Left lobe of liver (tissue), 2 donors: ENCODE measurements at regions not wholly inside any gene's neighbourhood (a gene's known extent, or its start where the extent isn't known, plus 50 kb on each side); places are given as distances from the start of the nearest gene placed in this dataset.
"Not testable (repeated sequence)": the region's sequence is repeated elsewhere in the genome, so short reads cannot be mapped to it uniquely, and the experiment has no call there.

ENCODE experiments used
- ATAC-seq: fragments of 200-7000 bp; cut with Tn5 transposase; one replicate; pipeline ENCODE4 v1.9.1; 2020; ENCODE audit warnings: mild to moderate bottlenecking, moderate library complexity
- DNase-seq: peaks from one replicate; pipeline ENCODE4 v3.0.0-alpha.2; 2020; ENCODE audit warnings: low spot score
- donor health status: DM: no; HTN: no; CAD: no; lungs with moderate emphysema.
- donor health status: DM: no; HTN: yes; CAD: no.

GRCh38 chr11:59008947-59009346, 69.7 kb downstream of the GLYATL1 start:
- no peak for DNase-seq
- peak; percentile 36 for ATAC-seq

DNA sequence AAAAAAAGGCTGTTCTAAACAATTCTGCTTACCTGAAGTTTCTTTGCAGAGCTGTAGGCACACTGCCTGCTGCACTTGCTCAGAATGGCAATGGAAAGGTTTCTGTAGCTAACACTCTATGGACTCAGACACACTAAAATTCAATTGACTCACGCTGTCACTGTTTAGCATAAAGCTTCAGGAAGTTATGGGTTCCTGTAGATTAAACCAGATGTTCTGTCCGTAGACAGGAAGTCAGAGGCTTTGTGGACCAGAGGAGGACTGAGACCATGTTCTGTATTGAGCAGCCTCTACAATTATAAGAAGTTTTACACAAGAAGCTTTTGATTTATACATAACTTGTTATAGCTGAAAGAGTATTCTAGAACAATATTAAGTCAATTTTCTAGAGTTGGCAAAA, 70.4 kb downstream of the GLYATL1 start:
- ATAC-seq (no peak), DNase-seq (no peak)

GRCh38 chr11:59010708-59011107, 71.4 kb downstream of the GLYATL1 start:
- ATAC-seq = no peak

GRCh38 chr11:59011655-59012397, 72.5 kb downstream of the GLYATL1 start:
- no peak for DNase-seq
- ATAC-seq = peak; percentile 19

More at GRCh38 chr11:59010708-59011107, 71.4 kb downstream of the GLYATL1 start:
- no peak for DNase-seq

GRCh38 chr11:59012398-59013265, 73.3 kb downstream of the GLYATL1 start:
- DNase-seq (peak; percentile 94), ATAC-seq (peak; percentile 91)

- peak; percentile 72 for DNase-seq
- ATAC-seq = peak; percentile 91
Observed at GRCh38 chr11:59025097-59025496, 61.0 kb upstream of the GLYATL1B start.

DNA sequence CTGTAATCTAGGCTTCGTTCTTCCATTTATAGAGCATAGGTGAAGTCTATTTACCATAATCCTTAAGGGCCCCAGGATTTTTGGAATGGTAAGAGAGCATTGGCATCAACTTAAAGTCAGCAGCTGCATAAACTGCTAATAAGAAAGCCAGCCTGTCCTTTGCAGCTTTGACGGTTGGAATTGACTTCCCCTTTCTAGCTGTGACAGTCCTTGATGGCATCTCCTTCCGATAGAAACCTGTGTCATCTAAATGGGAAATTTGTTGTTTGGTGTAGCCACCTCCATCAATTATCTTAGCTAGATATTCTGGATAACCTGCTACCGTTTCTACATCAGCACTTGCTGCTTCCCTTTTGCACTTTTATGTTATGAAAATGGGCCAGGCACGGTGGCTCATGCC, 58.0 kb upstream of the GLYATL1B start:
- ATAC-seq (no peak), DNase-seq (no peak)

GRCh38 chr11:59029366-59029889, 56.7 kb upstream of the GLYATL1B start:
- no peak for ATAC-seq
- DNase-seq = no peak

DNA sequence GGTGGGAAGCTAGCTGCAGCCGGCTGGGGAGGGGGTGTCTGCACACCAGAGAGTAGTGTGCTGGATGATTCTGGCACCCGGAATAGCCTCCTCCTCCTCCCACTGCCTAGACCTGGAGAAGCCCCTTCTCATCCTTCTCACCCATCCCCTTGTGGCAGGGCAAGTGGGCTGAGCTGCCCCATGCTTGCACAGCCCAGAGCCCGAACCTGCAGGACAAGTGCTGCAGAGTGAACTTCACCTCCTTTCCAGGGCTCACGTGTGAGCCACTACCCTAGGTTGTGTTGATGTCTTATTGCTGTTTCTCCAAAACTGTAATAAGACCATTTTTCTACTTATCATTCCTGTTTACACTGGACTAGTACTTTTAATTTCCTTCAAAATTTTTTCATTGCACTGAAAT, 56.1 kb upstream of the GLYATL1B start:
- ATAC-seq = no peak
- DNase-seq = no peak

DNA sequence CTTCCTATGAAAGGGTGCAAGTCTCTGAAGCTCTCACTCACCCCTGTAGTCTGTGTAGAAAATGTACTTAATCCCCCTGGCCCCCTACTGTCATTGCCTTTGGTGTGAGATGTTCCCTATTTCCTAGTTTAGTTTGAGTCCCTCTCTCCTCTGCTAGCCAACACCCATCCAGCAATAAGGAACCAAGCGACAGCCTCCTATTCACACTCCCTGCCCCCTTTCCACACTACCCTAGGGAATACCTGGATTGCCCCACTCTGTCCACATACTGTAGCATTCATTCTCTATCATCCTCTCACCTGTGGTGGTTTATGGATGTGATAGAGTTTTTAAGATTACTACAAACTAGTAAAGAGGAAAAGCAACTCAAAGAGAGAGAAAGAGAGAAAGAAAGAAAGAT, 54.4 kb upstream of the GLYATL1B start:
- DNase-seq, ATAC-seq: not testable (repeated sequence)
